Right lobe of liver (tissue), 6 donors: ENCODE measurements at regions not wholly inside any gene's neighbourhood (a gene's known extent, or its start where the extent isn't known, plus 50 kb on each side); places are given as distances from the start of the nearest gene placed in this dataset.

Source experiments
- ATAC-seq, 4 donors: fragments of 200-7000 bp; cut with Tn5 transposase; one replicate each; pipeline ENCODE4 v1.9.1; 2020; ENCODE audit warnings: mild to moderate bottlenecking in 4 of 4, moderate library complexity in 4 of 4
- DNase-seq, 3 donors: peaks; one replicate each; pipeline ENCODE4 v3.0.0-alpha.2; 2020
- H3K27ac ChIP-seq, 3 donors: fragments of 200-600 bp; one replicate each; pipeline ENCODE4 v1.8.0; 2022
- H3K27me3 ChIP-seq, 2 donors: fragments of 200-600 bp; one replicate each; pipeline ENCODE4 v1.8.0; 2022
- H3K36me3 ChIP-seq, 4 donors: fragments of 200-600 bp; sonication (generic) in 1 of 4; one replicate each; pipeline versions ENCODE4 v1.5.1 to v1.8.0; 2017 to 2022; ENCODE audit warnings: control low read depth in 1 of 4
- H3K4me1 ChIP-seq, 4 donors: fragments of 200-600 bp; sonication (generic) in 1 of 4; one replicate each; pipeline versions ENCODE4 v1.5.1 to v1.8.0; 2017 to 2022; ENCODE audit warnings: control low read depth in 1 of 4
- H3K4me3 ChIP-seq, 3 donors: fragments of 200-600 bp; one replicate each; pipeline ENCODE4 v1.8.0; 2022
- H3K9me3 ChIP-seq, 4 donors: fragments of 200-600 bp; sonication (generic) in 1 of 4; one replicate each; pipeline versions ENCODE4 v1.5.1 to v1.8.0; 2017 to 2022; ENCODE audit warnings: control low read depth in 1 of 4
- POLR2A ChIP-seq: fragments of 450-650 bp; IDR thresholded peaks from one replicate; pipeline ENCODE4 v1.6.1; 2017; ENCODE audit warnings: antibody characterized with exemption, mild to moderate bottlenecking
- WGBS: methylation state at CpG from one replicate; pipeline ENCODE4 v1.1.6; 2018; ENCODE audit warnings: low coverage, low lambda C conversion rate; ENCODE audit not compliant: insufficient coverage; ENCODE audit errors: missing lambda C conversion rate; 5-methylcytosine and 5-hydroxymethylcytosine counted together
- intact Hi-C, 2 donors: fragments of 100-400 bp; cut with DNase I; formaldehyde crosslinking; loops; one replicate each; pipeline versions ENCODE4 v1.11.2 to v1.14.1; 2022
- TF ChIP-seq, protein P1 (sequence below), 4 donors: fragments of 200-600 bp in 3 of 4; fragments of 450-650 bp in 1 of 4; IDR thresholded peaks; one replicate each; pipeline versions ENCODE4 v1.5.1 to v1.8.0; 2016 to 2022; ENCODE audit warnings: antibody characterized with exemption in 4 of 4, mild to moderate bottlenecking in 2 of 4
- donor health status: DM: no; HTN: yes; CAD: no.
- donor health status: DM: no; HTN: no; CAD: no.
- donor health status: DM: no; HTN: no; CAD: no.
- donor health status: DM: no; HTN: yes; CAD: no.
- donor health status: DM: no; HTN: yes; CAD: no.

- DNase-seq (no peak), ATAC-seq (no peak)
- intact Hi-C loops = no loop called here
- H3K9me3 ChIP-seq = no peaks in the 10 kb centered on the region
- TF ChIP-seq POLR2A = no peak
- TF ChIP-seq, protein P1, sequence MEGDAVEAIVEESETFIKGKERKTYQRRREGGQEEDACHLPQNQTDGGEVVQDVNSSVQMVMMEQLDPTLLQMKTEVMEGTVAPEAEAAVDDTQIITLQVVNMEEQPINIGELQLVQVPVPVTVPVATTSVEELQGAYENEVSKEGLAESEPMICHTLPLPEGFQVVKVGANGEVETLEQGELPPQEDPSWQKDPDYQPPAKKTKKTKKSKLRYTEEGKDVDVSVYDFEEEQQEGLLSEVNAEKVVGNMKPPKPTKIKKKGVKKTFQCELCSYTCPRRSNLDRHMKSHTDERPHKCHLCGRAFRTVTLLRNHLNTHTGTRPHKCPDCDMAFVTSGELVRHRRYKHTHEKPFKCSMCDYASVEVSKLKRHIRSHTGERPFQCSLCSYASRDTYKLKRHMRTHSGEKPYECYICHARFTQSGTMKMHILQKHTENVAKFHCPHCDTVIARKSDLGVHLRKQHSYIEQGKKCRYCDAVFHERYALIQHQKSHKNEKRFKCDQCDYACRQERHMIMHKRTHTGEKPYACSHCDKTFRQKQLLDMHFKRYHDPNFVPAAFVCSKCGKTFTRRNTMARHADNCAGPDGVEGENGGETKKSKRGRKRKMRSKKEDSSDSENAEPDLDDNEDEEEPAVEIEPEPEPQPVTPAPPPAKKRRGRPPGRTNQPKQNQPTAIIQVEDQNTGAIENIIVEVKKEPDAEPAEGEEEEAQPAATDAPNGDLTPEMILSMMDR (IDR thresholded peaks at IDR 0.05) = no peak
- H3K36me3 ChIP-seq = no peaks in the 10 kb centered on the region
- H3K27ac ChIP-seq = no peak overlapping the region
- no peaks in the 10 kb centered on the region for H3K4me1 ChIP-seq
- 38% methylated on average over 4 of the region's 5 CpGs for WGBS
- H3K27me3 ChIP-seq = no peaks in the 10 kb centered on the region
- H3K4me3 ChIP-seq = no peak overlapping the region
These were observed 403.6 kb upstream of the CHRM3 start for GRCh38 chr1:238982736-238983135.

DNA sequence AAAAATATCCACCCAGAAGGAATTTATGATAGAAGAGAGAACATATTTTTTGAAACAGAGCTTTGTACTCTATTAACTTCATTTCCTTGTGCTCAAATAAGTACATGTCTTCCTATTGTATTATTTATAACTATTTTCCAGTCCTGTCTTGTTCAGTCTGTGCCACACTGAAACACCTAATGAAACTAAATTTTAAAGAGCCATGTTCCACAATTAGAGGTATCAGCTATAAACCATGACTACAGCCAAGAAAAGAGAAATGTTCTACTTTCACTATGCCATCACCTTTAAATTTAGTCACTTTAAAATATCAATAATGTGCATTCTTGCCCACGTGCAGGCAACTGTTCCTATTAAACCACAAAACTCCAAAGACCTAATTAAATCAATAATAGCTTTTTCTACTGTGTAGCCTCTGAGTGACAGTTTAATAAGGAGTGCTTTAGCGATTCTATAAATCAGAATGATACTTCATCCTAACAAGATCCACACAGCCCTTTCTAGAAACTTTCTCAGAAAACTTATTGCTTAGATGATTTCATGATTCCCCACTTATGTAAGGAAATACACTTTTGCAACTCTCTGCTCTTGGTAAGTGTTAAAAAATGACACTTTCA lies 404.9 kb upstream of the CHRM3 start:
- TF ChIP-seq, protein P1 (IDR thresholded peaks at IDR 0.05) = no peak
- TF ChIP-seq POLR2A = no peak
- no peaks in the 10 kb centered on the region for H3K4me1 ChIP-seq
- H3K4me3 ChIP-seq = no peak overlapping the region
- no peak for ATAC-seq
- DNase-seq = no peak
- H3K36me3 ChIP-seq = no peaks in the 10 kb centered on the region
- intact Hi-C loops = no loop called here
- H3K9me3 ChIP-seq = no peaks in the 10 kb centered on the region
- H3K27ac ChIP-seq = no peak overlapping the region
- H3K27me3 ChIP-seq = no peaks in the 10 kb centered on the region
- WGBS = 38% methylated on average over 2 of the region's 2 CpGs

- no peak for DNase-seq
- TF ChIP-seq, protein P1 (IDR thresholded peaks at IDR 0.05) = no peak
- no peak for TF ChIP-seq POLR2A
- intact Hi-C loops = no loop called here
- Histone ChIP-seq H3K27me3 (no peaks in the 10 kb centered on the region), H3K4me1 (no peaks in the 10 kb centered on the region), H3K4me3 (no peak overlapping the region), H3K36me3 (no peaks in the 10 kb centered on the region), H3K27ac (no peak overlapping the region), H3K9me3 (no peaks in the 10 kb centered on the region)
- no peak for ATAC-seq
- WGBS = 57% methylated on average over 2 of the region's 2 CpGs
These were observed 406.3 kb upstream of the CHRM3 start for GRCh38 chr1:238980053-238980452.

DNA sequence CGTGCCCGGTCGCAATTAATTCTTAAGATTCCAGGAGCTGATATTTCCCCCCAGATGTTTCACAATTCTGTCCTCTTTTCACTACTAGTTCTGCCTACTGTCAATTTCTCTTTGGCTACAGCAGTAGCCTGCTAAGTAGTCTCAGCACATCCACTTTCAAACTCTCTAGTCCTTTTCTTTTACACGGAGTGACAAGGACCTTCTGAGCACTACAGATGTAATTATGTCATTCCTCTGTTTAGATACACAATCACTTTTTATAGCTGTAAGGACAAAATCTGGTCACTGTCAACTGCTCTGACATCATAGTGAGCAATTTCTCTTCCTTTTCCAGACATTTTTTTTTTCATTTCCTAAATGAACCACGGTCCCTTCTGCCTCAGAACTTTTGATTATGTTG lies 421.7 kb upstream of the CHRM3 start:
- no peak for TF ChIP-seq POLR2A
- TF ChIP-seq, protein P1 (IDR thresholded peaks at IDR 0.05) = no peak
- no peak for DNase-seq
- 44% methylated on average over 5 of the region's 5 CpGs for WGBS
- H3K36me3 ChIP-seq = no peaks in the 10 kb centered on the region
- H3K9me3 ChIP-seq = no peaks in the 10 kb centered on the region
- no peak for ATAC-seq
- no peak overlapping the region for H3K27ac ChIP-seq
- intact Hi-C loops = no loop called here
- no peaks in the 10 kb centered on the region for H3K27me3 ChIP-seq
- H3K4me3 ChIP-seq = no peak overlapping the region
- no peaks in the 10 kb centered on the region for H3K4me1 ChIP-seq

DNA sequence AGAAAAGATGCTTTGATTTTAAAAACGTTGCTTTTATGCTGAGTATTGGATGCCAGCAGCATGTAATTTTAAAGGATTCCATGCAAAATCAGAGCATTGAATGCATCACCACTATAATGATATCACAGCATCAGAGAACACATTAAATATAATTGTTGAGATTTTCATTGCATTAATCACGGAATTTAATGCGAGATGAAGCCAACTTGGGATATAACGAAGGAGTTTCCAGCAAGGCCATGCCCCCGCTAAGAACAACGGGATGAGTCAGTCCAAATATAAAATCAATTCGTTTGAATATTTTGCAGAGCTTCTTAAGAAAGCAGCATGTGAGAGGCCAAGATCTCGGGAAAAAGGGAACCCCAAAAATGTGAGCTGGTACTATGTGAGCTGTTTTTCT lies 423.4 kb upstream of the CHRM3 start:
- DNase-seq (no peak), ATAC-seq (no peak)
- intact Hi-C loops = no loop called here
- TF ChIP-seq, protein P1 (IDR thresholded peaks at IDR 0.05) = no peak
- TF ChIP-seq POLR2A = no peak
- Histone ChIP-seq H3K36me3 (no peaks in the 10 kb centered on the region), H3K27me3 (no peaks in the 10 kb centered on the region), H3K4me1 (no peaks in the 10 kb centered on the region), H3K4me3 (no peak overlapping the region), H3K27ac (no peak overlapping the region), H3K9me3 (no peaks in the 10 kb centered on the region)
- WGBS = 72% methylated on average over 8 of the region's 8 CpGs
